ENCODE measurements at regions not wholly inside any gene's neighbourhood (a gene's known extent, or its start where the extent isn't known, plus 50 kb on each side); places are given as distances from the start of the nearest gene placed in this dataset.

DNA sequence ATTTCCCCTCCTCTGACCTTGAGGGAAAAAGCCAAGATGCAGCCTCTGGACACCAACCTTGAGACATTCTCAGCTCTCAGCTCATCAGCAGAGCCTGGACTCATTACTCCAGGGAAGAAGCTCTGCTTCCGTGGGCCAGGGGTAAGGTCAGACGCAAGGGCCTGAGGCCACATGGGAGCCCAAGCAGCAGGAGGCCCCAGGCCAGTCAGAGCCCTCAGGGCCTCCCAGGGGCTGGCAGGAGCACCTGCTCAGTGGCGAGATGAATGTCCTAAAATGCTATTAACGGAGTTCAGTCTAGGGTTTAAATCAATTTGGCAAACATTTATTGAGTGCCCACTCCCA, 208.6 kb downstream of the ERMARD start:
- WGBS: 87% methylated on average over 4 of the region's 4 CpGs
- H3K4me1 ChIP-seq (ENCODE audit: insufficient read depth, low read length): no peaks in the 10 kb centered on the region
- no peak overlapping the region for H3K9ac ChIP-seq (ENCODE audit: low read depth, low read length)
- H3K9me3 ChIP-seq (ENCODE audit: insufficient read depth, low read depth, low read length): no peaks in the 10 kb centered on the region
- H3K4me3 ChIP-seq (ENCODE audit: low read length): no peak overlapping the region
- no peak overlapping the region for H3K27ac ChIP-seq (ENCODE audit: low read depth, low read length)
- H3K36me3 ChIP-seq (ENCODE audit: insufficient read depth, low read length): no peaks in the 10 kb centered on the region
- peaks cover 22% of the 10 kb centered on the region for H3K27me3 ChIP-seq (ENCODE audit: insufficient read depth, low read length)

DNA sequence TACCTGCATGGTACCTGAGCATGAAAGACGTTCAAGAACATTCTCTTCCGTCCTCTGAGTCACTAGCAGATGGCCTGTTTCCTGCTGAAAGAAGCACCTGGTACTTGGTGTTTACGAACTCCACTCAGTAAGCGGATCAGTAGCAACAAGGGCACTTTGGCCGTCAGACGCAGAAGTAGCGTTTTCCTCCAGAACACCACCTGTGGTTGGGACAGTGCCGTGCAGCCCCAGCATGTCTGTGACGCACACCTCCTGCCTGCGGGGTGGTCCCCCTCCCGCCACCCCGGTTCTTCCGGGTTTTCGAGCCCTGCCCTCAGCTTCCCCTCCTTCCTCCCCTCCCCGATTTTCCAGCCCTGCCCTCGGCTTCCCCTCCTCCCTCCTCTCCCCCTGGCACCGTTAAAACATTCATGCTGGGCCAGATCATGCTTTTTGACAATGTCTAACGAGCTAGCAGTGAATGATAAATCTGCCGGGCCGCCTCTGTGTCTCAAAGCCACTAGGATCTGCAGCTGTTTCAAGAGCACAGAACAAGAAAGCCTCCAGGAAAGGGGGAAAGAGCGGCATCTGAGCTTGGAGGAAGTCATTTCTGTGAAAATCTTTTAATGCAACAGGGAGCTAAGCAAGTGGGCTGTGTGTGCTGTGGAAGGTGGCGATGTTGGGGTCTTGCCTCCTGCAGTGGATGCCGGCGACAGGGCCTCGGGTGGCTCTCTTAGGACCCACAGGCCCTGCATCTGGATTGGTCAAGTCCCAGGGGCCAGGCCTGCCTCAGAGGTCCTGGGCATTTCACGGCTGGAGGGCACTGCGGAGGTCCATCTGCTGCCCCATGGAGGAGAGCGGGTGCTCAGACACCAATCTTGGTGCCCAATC, 207.9 kb downstream of the ERMARD start:
- Histone ChIP-seq H3K27me3 (ENCODE audit: insufficient read depth, low read length) (peaks cover 22% of the 10 kb centered on the region), H3K9me3 (ENCODE audit: insufficient read depth, low read depth, low read length) (no peaks in the 10 kb centered on the region), H3K36me3 (ENCODE audit: insufficient read depth, low read length) (no peaks in the 10 kb centered on the region), H3K4me1 (ENCODE audit: insufficient read depth, low read length) (no peaks in the 10 kb centered on the region), H3K9ac (ENCODE audit: low read depth, low read length) (no peak overlapping the region), H3K4me3 (ENCODE audit: low read length) (no peak overlapping the region), H3K27ac (ENCODE audit: low read depth, low read length) (no peak overlapping the region)
- 89% methylated on average over 28 of the region's 28 CpGs for WGBS

DNA sequence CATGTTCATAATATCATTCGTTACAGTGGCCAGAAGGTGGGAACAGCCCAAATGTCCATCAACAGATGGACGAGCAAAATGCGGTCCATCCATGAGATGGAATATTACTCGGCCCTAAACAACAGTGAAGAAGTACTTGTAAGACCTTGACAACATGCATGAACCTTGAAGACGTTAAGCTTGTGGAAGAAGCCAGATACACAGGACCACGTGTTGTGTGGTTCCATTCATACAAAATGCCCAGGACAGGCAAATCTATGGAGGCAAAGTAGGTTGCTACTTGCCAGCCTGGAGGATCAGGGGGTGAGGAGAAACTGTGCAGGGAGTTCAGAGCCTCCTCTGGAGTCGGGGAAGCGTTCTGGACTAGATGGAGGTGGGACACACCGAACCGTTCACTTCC, 207.1 kb downstream of the ERMARD start:
- no peak overlapping the region for H3K27ac ChIP-seq (ENCODE audit: low read depth, low read length)
- 95% methylated on average over 10 of the region's 10 CpGs for WGBS
- H3K4me3 ChIP-seq (ENCODE audit: low read length): no peak overlapping the region
- H3K27me3 ChIP-seq (ENCODE audit: insufficient read depth, low read length): peaks cover 22% of the 10 kb centered on the region
- no peak overlapping the region for H3K9ac ChIP-seq (ENCODE audit: low read depth, low read length)
- no peaks in the 10 kb centered on the region for H3K9me3 ChIP-seq (ENCODE audit: insufficient read depth, low read depth, low read length)
- H3K4me1 ChIP-seq (ENCODE audit: insufficient read depth, low read length): no peaks in the 10 kb centered on the region
- no peaks in the 10 kb centered on the region for H3K36me3 ChIP-seq (ENCODE audit: insufficient read depth, low read length)

DNA sequence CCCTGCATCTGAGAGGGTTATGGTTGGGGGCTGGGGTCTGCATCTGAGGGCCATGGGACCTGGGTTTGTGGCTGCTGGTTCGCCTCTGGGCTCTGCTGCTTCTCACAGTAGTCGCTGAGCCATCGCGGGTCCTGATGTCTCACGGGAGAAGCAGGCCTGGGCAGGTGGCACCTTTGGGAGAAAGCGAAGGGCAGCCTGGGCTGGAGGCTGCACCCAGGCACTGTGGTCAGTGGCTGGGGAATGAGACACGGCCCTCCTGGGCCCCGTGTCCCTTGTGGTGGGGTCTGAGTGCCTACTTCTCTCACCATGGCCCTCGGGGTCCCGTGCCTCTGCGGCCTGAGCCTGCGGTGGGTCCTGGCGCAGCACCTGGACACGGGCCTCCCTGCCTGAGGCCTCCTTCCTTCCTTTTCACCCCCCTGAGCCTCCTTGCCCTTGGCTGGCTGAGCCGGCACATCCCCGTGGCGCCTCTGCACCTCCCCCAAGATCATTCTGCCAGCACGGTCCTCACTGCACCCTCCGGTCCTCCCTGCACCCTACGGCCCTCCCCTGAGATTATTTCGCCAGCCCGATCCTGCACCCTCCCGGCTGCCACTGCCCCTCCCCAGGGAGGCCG, 206.0 kb downstream of the ERMARD start:
- H3K9me3 ChIP-seq (ENCODE audit: insufficient read depth, low read depth, low read length): no peaks in the 10 kb centered on the region
- no peak overlapping the region for H3K9ac ChIP-seq (ENCODE audit: low read depth, low read length)
- no peak overlapping the region for H3K4me3 ChIP-seq (ENCODE audit: low read length)
- 94% methylated on average over 24 of the region's 24 CpGs for WGBS
- H3K4me1 ChIP-seq (ENCODE audit: insufficient read depth, low read length): no peaks in the 10 kb centered on the region
- H3K36me3 ChIP-seq (ENCODE audit: insufficient read depth, low read length): no peaks in the 10 kb centered on the region
- H3K27ac ChIP-seq (ENCODE audit: low read depth, low read length): no peak overlapping the region
- peaks cover 15% of the 10 kb centered on the region for H3K27me3 ChIP-seq (ENCODE audit: insufficient read depth, low read length)

DNA sequence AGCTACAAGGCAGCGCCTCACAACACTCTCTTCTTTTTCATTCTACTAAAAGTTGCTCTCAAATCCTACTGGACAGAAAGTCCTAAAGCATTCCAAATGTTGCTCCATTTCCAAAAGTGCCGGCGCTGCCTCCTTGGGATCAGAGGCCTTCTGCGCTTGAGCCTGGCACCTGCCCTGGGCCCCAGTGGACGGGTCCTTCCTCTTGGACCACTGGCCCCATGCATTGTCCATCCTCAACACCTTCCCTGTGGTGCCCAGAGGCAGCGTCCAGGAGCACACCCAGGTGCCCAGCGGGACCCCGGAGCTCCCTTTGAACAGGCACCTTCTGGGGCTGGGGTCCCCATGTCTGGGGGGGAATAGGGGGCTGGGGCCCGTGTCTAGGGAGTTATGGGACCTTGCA, 205.2 kb downstream of the ERMARD start:
- Histone ChIP-seq H3K4me1 (ENCODE audit: insufficient read depth, low read length) (no peaks in the 10 kb centered on the region), H3K27ac (ENCODE audit: low read depth, low read length) (no peak overlapping the region), H3K4me3 (ENCODE audit: low read length) (no peak overlapping the region), H3K9me3 (ENCODE audit: insufficient read depth, low read depth, low read length) (no peaks in the 10 kb centered on the region), H3K36me3 (ENCODE audit: insufficient read depth, low read length) (no peaks in the 10 kb centered on the region), H3K27me3 (ENCODE audit: insufficient read depth, low read length) (peaks cover 6% of the 10 kb centered on the region; the same call in 1 of the 2 replicates), H3K9ac (ENCODE audit: low read depth, low read length) (no peak overlapping the region)
- 98% methylated on average over 8 of the region's 9 CpGs for WGBS

GRCh38 chr6:169955731-169956437, 204.5 kb downstream of the ERMARD start:
- 81% methylated on average over 19 of the region's 19 CpGs for WGBS

DNA sequence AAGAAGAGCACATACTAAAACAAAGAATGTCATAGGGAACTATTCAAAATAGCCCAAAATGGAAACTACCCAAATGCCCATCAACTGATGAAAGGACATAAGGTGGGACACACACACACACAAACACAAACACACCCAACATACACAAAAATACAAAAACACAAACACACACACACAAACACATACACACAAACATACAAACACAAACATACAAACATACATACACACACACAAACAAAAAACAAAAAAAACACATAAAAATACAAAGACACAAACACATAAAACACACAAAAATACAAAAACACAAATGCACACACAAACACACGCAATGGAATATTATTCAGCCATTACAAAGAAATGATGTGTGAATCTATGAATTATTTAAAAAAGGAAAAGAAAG, 203.6 kb downstream of the ERMARD start:
- Histone ChIP-seq H3K4me1 (ENCODE audit: insufficient read depth, low read length) (no peaks in the 10 kb centered on the region), H3K36me3 (ENCODE audit: insufficient read depth, low read length) (no peaks in the 10 kb centered on the region), H3K9ac (ENCODE audit: low read depth, low read length) (no peak overlapping the region), H3K27me3 (ENCODE audit: insufficient read depth, low read length) (no peaks in the 10 kb centered on the region), H3K9me3 (ENCODE audit: insufficient read depth, low read depth, low read length) (no peaks in the 10 kb centered on the region), H3K4me3 (ENCODE audit: low read length) (no peak overlapping the region), H3K27ac (ENCODE audit: low read depth, low read length) (no peak overlapping the region)
- no CpG with 5 or more reads among the region's 1 CpG for WGBS

More at GRCh38 chr6:169955731-169956437, 204.5 kb downstream of the ERMARD start:
- Histone ChIP-seq H3K36me3 (ENCODE audit: insufficient read depth, low read length) (no peaks in the 10 kb centered on the region), H3K4me1 (ENCODE audit: insufficient read depth, low read length) (no peaks in the 10 kb centered on the region), H3K27ac (ENCODE audit: low read depth, low read length) (no peak overlapping the region), H3K4me3 (ENCODE audit: low read length) (no peak overlapping the region), H3K9me3 (ENCODE audit: insufficient read depth, low read depth, low read length) (no peaks in the 10 kb centered on the region), H3K9ac (ENCODE audit: low read depth, low read length) (no peak overlapping the region), H3K27me3 (ENCODE audit: insufficient read depth, low read length) (no peaks in the 10 kb centered on the region)

DNA sequence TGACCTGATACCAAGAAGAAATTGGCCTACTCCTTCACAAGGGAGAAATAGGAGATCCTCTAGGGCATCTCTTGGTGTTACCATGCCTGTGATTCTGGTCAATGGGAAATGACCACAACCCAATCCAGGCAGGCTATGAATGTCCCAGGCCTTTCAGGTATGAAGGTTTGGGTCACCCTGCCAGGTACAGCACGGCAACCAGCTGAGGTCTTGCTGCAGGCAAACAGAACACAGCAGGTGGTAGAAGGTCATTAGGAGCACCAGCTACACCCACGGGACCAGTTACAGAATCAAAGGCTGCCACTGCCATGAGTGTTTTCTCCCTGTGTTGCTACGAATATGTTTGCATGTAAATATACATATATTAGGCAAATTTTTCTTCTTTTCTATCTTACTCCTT, 202.3 kb downstream of the ERMARD start:
- Histone ChIP-seq H3K27ac (ENCODE audit: low read depth, low read length) (no peak overlapping the region), H3K9ac (ENCODE audit: low read depth, low read length) (no peak overlapping the region), H3K27me3 (ENCODE audit: insufficient read depth, low read length) (no peaks in the 10 kb centered on the region), H3K4me3 (ENCODE audit: low read length) (no peak overlapping the region), H3K9me3 (ENCODE audit: insufficient read depth, low read depth, low read length) (no peaks in the 10 kb centered on the region), H3K36me3 (ENCODE audit: insufficient read depth, low read length) (no peaks in the 10 kb centered on the region), H3K4me1 (ENCODE audit: insufficient read depth, low read length) (no peaks in the 10 kb centered on the region)
- WGBS: 49% methylated on average over 2 of the region's 3 CpGs

DNA sequence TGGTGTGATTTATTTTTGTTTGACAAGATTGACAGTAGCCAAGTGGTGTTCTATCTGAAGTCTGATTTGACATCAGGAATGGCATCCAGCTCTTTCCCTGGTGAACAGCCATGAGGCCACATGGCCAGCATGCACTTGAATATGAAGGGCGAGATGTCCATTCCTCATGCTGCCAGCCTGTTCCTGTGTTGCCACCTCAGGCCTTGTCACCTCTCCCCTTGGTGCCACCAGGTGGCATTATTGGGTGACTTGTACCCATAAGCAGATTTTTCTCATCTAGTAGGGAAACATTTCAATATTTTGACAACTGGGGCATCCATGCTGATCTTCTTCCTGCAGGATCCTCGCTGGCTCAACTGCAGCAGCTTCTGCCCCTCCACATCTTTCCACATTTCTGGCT, 199.1 kb downstream of the ERMARD start:
- Histone ChIP-seq H3K27me3 (ENCODE audit: insufficient read depth, low read length) (no peaks in the 10 kb centered on the region), H3K9me3 (ENCODE audit: insufficient read depth, low read depth, low read length) (no peaks in the 10 kb centered on the region), H3K27ac (ENCODE audit: low read depth, low read length) (no peak overlapping the region), H3K9ac (ENCODE audit: low read depth, low read length) (no peak overlapping the region), H3K4me1 (ENCODE audit: insufficient read depth, low read length) (no peaks in the 10 kb centered on the region), H3K36me3 (ENCODE audit: insufficient read depth, low read length) (no peaks in the 10 kb centered on the region), H3K4me3 (ENCODE audit: low read length) (no peak overlapping the region)
- 87% methylated on average over 2 of the region's 2 CpGs for WGBS

GRCh38 chr6:169949511-169950097, 198.2 kb downstream of the ERMARD start:
- H3K36me3 ChIP-seq (ENCODE audit: insufficient read depth, low read length): no peaks in the 10 kb centered on the region
- H3K4me3 ChIP-seq (ENCODE audit: low read length): no peak overlapping the region
- H3K9ac ChIP-seq (ENCODE audit: low read depth, low read length): no peak overlapping the region
- no peaks in the 10 kb centered on the region for H3K9me3 ChIP-seq (ENCODE audit: insufficient read depth, low read depth, low read length)
- H3K4me1 ChIP-seq (ENCODE audit: insufficient read depth, low read length): no peaks in the 10 kb centered on the region
- H3K27ac ChIP-seq (ENCODE audit: low read depth, low read length): no peak overlapping the region
- WGBS: 97% methylated on average over 5 of the region's 6 CpGs
- H3K27me3 ChIP-seq (ENCODE audit: insufficient read depth, low read length): no peaks in the 10 kb centered on the region

GRCh38 chr6:169946971-169947370, 195.5 kb downstream of the ERMARD start:
- Histone ChIP-seq H3K9ac (ENCODE audit: low read depth, low read length) (no peak overlapping the region), H3K27me3 (ENCODE audit: insufficient read depth, low read length) (0 out of 2 replicates have a peak, but pooled peaks cover 2% of the 10 kb centered on the region), H3K36me3 (ENCODE audit: insufficient read depth, low read length) (no peaks in the 10 kb centered on the region), H3K4me1 (ENCODE audit: insufficient read depth, low read length) (no peaks in the 10 kb centered on the region), H3K9me3 (ENCODE audit: insufficient read depth, low read depth, low read length) (no peaks in the 10 kb centered on the region), H3K27ac (ENCODE audit: low read depth, low read length) (no peak overlapping the region), H3K4me3 (ENCODE audit: low read length) (no peak overlapping the region)
- 100% methylated on average over 1 of the region's 1 CpG for WGBS

All from HUES64 (cell line).